ENCODE measurements at regions not wholly inside any gene's neighbourhood (a gene's known extent, or its start where the extent isn't known, plus 50 kb on each side); places are given as distances from the start of the nearest gene placed in this dataset.
"Not testable (repeated sequence)": the region's sequence is repeated elsewhere in the genome, so short reads cannot be mapped to it uniquely, and the experiment has no call there.

DNA sequence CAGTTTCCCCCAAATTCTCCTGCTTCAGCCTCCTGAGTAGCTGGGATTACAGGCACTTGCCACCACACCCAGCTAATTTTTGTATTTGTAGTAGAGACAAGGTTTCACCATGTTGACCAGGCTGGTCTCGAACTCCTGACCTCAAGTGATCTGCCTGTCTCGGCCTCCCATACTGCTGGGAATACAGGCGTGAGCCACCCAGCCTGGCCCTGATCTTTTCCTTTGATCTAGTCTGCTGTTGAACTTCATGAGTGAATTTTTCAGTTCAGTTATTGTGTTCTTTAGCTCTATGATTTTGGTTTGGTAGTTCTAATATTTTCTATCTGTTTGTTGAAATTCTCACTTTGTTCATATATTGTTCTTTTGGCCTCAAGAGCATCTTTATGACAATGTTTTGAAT is 83.4 kb upstream of the RAP2C start:
- intact Hi-C loops (cut with micrococcal nuclease): not testable (repeated sequence)

DNA sequence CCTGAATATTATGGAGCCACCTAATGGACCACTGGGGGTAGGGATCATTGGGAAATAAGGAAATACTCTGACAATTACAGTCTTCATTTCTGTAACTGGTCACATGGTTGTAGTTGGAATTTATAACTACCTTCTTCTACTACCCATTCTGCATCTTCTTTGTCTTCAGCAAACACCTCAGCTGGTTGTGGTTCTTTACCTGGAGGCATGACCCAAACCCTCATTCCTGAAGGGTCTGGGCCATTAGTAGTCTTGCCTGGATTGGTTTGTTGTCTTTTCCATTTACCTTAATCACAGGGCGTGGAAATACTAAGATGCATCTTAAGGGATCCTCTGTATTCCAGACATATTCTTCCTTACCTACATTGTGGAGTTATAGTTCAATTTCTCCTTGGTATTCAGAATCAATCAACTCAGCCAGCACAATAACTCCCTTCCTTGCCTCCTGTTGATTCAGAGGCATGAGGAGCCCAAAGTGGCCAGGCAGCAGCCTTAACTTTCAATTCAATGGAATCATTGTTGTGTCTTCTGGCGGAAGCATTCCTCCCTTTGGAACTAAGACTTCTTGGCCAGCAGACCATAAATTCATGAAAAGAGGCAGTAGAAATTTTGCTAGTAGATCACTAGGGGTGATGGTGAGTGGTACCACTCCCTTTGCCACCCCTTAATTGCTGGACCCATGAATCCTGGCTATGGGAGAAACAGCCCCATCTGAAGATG is 75.7 kb upstream of the RAP2C start:
- intact Hi-C loops (cut with micrococcal nuclease): loop anchor here (5.0 kb wide), 1 partner anchor 192 kb away; the partner anchor contains the start of gene MBNL3

DNA sequence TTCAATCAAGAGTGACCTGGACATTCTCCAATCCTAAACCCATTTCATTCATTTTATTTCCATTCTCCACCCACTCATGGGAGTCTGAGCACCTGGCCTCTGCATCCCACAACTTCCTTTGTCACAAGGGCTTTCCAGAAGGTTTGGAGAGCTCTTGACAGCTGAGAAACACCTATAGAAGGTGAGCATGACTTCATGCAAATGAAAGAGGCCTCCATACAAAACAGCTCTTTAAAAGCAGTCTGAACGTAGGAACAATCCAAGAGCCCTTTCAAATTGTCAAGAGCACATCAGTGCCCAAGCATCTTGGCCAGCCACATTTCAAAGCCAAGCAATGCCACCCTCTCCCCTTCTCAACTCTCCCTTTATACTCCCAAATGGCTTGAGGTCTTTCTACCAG is 74.9 kb upstream of the RAP2C start:
- intact Hi-C loops (cut with micrococcal nuclease): loop anchor here (5.0 kb wide), 1 partner anchor 193 kb away; the partner anchor contains the start of gene MBNL3

DNA sequence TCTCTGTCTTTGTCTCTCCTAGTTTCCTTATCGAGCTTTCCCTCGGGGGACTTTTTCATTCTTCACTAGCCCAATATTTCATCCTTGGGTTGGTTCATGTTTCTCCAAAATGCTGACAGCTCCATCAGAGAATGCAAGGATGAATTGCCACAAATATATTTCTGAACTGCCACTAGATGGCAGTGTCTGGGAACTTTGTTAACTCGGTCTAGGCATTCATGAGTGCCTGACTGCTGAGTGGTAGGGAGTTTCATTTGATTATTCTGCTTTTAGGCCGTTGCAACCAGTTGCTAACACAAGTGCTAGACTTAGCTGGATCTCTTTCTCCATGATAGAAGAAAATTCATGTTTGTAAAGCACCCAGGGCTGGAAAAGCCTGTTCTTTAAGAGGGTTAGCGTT is 73.5 kb upstream of the RAP2C start:
- intact Hi-C loops (cut with micrococcal nuclease): loop anchor here (1.0 to 5.0 kb wide), 5 partner anchors 195 to 464 kb away; partner anchors contain the start of gene MBNL3

DNA sequence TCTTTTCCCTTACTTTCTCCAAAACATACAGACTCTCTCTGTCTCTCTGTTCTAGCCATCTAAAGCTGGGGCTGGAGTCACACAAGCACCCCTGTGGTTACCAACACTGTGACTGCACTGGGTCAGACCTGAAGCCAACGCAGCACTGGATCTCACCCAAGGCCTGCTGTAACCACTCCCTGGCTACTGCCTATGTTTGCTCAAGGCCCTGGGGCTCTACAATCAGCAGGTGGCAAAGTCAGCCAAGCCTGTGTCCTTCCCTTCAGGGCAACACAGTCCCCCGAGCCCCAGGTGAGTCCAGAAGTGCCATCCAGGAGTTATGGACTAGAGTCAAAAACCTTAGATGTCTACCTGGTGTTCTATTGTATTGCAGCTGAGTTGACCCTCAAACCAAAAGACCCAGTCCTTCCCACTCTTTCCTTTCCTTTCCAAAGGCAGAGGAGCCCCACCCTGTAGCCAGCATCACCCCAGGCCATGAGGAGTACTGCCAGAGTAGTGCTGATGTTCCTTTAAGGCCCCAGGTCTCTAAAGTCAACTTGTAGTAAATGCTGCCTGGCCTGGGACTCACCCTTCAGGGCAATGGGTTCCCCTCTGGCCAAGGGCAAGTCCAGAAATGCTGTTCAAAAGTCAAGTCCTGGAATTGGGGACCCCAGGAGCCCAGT is 58.8 kb upstream of the RAP2C start:
- intact Hi-C loops (cut with micrococcal nuclease): no loop called here

DNA sequence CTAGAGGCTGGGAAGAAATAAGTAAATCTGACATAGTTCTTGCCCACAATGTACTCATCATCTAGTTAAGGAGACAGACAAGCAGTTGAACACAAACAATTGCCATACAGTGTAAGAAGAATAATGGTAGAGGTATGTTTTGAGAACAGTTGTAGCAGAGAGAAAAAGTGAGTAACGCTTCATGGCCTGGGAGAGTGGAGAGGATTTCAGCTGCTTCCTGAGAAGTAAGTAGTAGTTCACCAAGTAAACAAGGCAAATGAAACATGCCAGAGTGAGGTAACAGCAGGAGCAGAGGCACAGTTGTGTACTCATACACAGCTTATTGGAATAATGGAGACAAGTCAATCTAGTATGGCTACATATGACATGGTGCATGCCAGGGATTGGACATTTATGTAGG is 53.6 kb upstream of the RAP2C start:
- intact Hi-C loops (cut with micrococcal nuclease): no loop called here

DNA sequence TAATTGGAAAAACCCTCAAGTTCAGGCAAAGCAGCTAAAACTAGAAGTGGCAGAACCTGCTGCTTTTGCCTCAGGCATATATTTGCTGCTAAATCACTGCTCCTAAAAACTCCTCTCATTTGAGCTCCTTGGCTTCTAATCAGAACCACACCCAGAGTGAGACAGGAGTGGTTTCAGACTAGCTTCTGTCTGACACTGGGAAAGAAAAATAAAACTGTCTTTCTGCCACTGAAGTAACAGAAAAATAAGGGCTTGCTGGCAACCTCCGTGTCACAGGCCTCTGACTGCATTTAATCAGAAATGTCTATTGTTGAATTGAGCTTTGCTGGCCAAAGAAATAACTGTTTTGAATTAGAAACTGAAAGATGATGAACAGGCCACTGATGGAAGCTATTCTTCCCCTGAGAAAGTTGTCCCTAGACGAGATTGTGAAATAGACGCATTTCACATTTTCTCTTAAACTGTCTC is 52.1 kb upstream of the RAP2C start:
- intact Hi-C loops (cut with micrococcal nuclease): no loop called here

DNA sequence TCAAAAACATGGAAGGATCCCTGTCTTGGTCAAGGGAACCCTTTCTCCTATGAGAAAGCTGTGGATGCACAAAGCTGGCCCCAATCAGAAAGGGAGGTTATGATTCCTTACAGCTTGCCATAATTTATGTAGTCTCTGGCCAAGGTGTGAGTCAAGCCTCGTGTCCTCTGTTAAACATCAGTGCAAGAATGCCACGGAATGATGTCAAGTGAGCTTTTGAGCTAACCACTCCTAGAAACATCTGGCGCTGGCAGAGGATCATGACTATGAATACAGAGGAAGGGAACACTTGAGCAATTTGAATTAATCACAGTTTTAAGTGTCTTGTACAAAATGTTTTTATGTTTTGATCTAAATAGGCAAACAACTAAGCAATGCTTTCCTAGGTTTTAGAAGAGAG is 51.5 kb upstream of the RAP2C start:
- intact Hi-C loops (cut with micrococcal nuclease): no loop called here

DNA sequence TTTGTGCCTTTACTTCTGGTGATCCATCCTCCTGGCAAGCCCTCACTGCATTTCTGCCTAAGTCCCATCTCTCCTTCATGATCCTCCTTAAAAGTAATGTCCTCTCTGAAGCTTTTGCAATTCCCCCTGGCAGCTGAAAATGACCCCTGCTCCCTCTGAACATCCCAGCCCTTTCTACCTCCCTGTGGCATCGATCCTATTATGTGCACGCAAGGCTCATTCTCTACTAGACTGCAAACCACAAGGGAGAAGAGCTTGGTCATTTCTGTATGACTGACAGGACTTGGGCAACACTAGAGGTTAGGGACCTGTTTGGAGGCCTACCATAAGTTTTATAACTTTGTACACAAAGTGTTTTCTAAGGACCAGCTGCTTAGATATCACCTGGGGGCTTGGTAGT is 50.8 kb upstream of the RAP2C start:
- intact Hi-C loops (cut with micrococcal nuclease): no loop called here

Measured in T-helper 1 cell treated with Interleukin-12 subunit alpha and Interleukin-12 subunit beta and Interleukin-4 antibody, amounts not matched to agents 30 ng/mL and 1 ng/mL, for 36 hours (primary cell).